ENCODE measurements at regions not wholly inside any gene's neighbourhood (a gene's known extent, or its start where the extent isn't known, plus 50 kb on each side); places are given as distances from the start of the nearest gene placed in this dataset.

- H4K20me1 ChIP-seq (ENCODE audit: insufficient read depth) = no peaks in the 10 kb centered on the region
These were observed 713.0 kb upstream of the CADM2 start for GRCh38 chr3:84245789-84246188.

GRCh38 chr3:84260596-84260995 is 698.2 kb upstream of the CADM2 start:
- no peak overlapping the region for H2AFZ ChIP-seq (ENCODE audit: low read depth, low read length)
- no peaks in the 10 kb centered on the region for H3K36me3 ChIP-seq (ENCODE audit: insufficient read depth, low read length)
- no peak overlapping the region for H3K4me3 ChIP-seq (ENCODE audit: low read length)
- H3F3A ChIP-seq (ENCODE audit: insufficient read depth, low read length, poor library complexity, severe bottlenecking) = no peaks in the 10 kb centered on the region
- H3K4me2 ChIP-seq (ENCODE audit: low read length) = no peak overlapping the region
- no peak overlapping the region for H3K9ac ChIP-seq (ENCODE audit: low read length)
- H3K27ac ChIP-seq (ENCODE audit: low read length) = no peak overlapping the region
- H3K9me3 ChIP-seq (ENCODE audit: low read length) = no peaks in the 10 kb centered on the region
- H3K79me2 ChIP-seq (replicated peaks; ENCODE audit: insufficient read depth, low read length) = no peaks in the 10 kb centered on the region
- no peaks in the 10 kb centered on the region for H3K9me2 ChIP-seq (ENCODE audit: insufficient read depth, low read length)
- no peaks in the 10 kb centered on the region for H4K20me1 ChIP-seq (ENCODE audit: insufficient read depth)
- no peaks in the 10 kb centered on the region for H3K27me3 ChIP-seq (ENCODE audit: insufficient read depth, low read depth, low read length)
- TF ChIP-seq REST (IDR thresholded peaks at IDR 0.05; ENCODE audit: borderline replicate concordance) = no peak
- no peak for TF ChIP-seq EP300 (conservative IDR thresholded peaks at IDR 0.05; ENCODE audit: poor library complexity, severe bottlenecking)
- no peak for TF ChIP-seq TAF1 (IDR thresholded peaks at IDR 0.05; ENCODE audit: low read depth)
- TF ChIP-seq POLR2AphosphoS5 (IDR thresholded peaks at IDR 0.05) = no peak
- TF ChIP-seq CTCF (IDR thresholded peaks at IDR 0.05; ENCODE audit: poor library complexity, severe bottlenecking) = no peak
- no peak for TF ChIP-seq EZH2 (IDR thresholded peaks at IDR 0.05; ENCODE audit: borderline replicate concordance, insufficient read depth, low read length, poor library complexity, severe bottlenecking)
- no peak for TF ChIP-seq SMC3 (conservative IDR thresholded peaks at IDR 0.05; ENCODE audit: poor library complexity)

More at GRCh38 chr3:84245789-84246188, 713.0 kb upstream of the CADM2 start:
- H3K36me3 ChIP-seq (ENCODE audit: insufficient read depth, low read length) = no peaks in the 10 kb centered on the region
- no peak overlapping the region for H3K9ac ChIP-seq (ENCODE audit: low read length)
- no peak for TF ChIP-seq REST (IDR thresholded peaks at IDR 0.05; ENCODE audit: borderline replicate concordance)
- no peak for TF ChIP-seq MXI1 (conservative IDR thresholded peaks at IDR 0.05; ENCODE audit: poor library complexity, severe bottlenecking)
- no peak for TF ChIP-seq CTCF (IDR thresholded peaks at IDR 0.05; ENCODE audit: poor library complexity, severe bottlenecking)
- TF ChIP-seq EP300 (conservative IDR thresholded peaks at IDR 0.05; ENCODE audit: poor library complexity, severe bottlenecking) = no peak
- TF ChIP-seq EZH2 (IDR thresholded peaks at IDR 0.05; ENCODE audit: borderline replicate concordance, insufficient read depth, low read length, poor library complexity, severe bottlenecking) = no peak
- no peak for TF ChIP-seq RAD21 (conservative IDR thresholded peaks at IDR 0.05)
- no peak for TF ChIP-seq TAF1 (IDR thresholded peaks at IDR 0.05; ENCODE audit: low read depth)
- no peak for TF ChIP-seq SMC3 (conservative IDR thresholded peaks at IDR 0.05; ENCODE audit: poor library complexity)
- TF ChIP-seq POLR2AphosphoS5 (IDR thresholded peaks at IDR 0.05) = no peak
- no peaks in the 10 kb centered on the region for H3K79me2 ChIP-seq (replicated peaks; ENCODE audit: insufficient read depth, low read length)
- no peaks in the 10 kb centered on the region for H3K9me3 ChIP-seq (ENCODE audit: low read length)
- no peaks in the 10 kb centered on the region for H3F3A ChIP-seq (ENCODE audit: insufficient read depth, low read length, poor library complexity, severe bottlenecking)
- H3K9me2 ChIP-seq (ENCODE audit: insufficient read depth, low read length) = no peaks in the 10 kb centered on the region
- no peak overlapping the region for H3K4me2 ChIP-seq (ENCODE audit: low read length)
- no peaks in the 10 kb centered on the region for H3K27me3 ChIP-seq (ENCODE audit: insufficient read depth, low read depth, low read length)
- H3K4me3 ChIP-seq (ENCODE audit: low read length) = no peak overlapping the region
- no peak overlapping the region for H2AFZ ChIP-seq (ENCODE audit: low read depth, low read length)
- no peak overlapping the region for H3K27ac ChIP-seq (ENCODE audit: low read length)
